ENCODE measurements at regions not wholly inside any gene's neighbourhood (a gene's known extent, or its start where the extent isn't known, plus 50 kb on each side); places are given as distances from the start of the nearest gene placed in this dataset.

GRCh38 chr5:107286447-107287098, 384.2 kb downstream of the EFNA5 start:
- H3K79me2 ChIP-seq (ENCODE audit: control insufficient read depth, insufficient read depth, low read length): no peaks in the 10 kb centered on the region
- TF ChIP-seq EZH2 (IDR thresholded peaks at IDR 0.05; ENCODE audit: borderline replicate concordance, insufficient read depth, low read depth, low read length, poor library complexity, severe bottlenecking) (no peak), CTCF (IDR thresholded peaks at IDR 0.05) (no peak)
- ATAC-seq (ENCODE audit: low read depth) (no peak), DNase-seq (no peak)
- peaks cover 12% of the 10 kb centered on the region for H3K4me1 Mint-ChIP-seq
- H2AFZ ChIP-seq (ENCODE audit: insufficient read depth, low read depth, low read length, poor library complexity, severe bottlenecking): no peak overlapping the region
- H3K36me3 ChIP-seq (replicated peaks in 1 of 2; ENCODE audit: control extremely low read depth in 1 of 2, control insufficient read depth in 1 of 2, extremely low read depth in 1 of 2, insufficient read depth in 2 of 2, low read length in 1 of 2): no peaks in the 10 kb centered on the region
- no peak overlapping the region for H3K4me3 Mint-ChIP-seq
- H3K4me3 ChIP-seq (ENCODE audit: control extremely low read depth in 1 of 5, extremely low read depth in 1 of 5, insufficient read depth in 1 of 5, low read depth in 2 of 5, low read length in 4 of 5): no peak overlapping the region
- 93% methylated on average over 6 of the region's 7 CpGs for WGBS (ENCODE audit: insufficient coverage)
- POLR2A ChIA-PET: no interaction called here
- peaks cover 21% of the 10 kb centered on the region for H3K27me3 Mint-ChIP-seq
- CTCF ChIA-PET: no interaction called here
- H3K27ac Mint-ChIP-seq: no peak overlapping the region
- H3K9ac ChIP-seq (ENCODE audit: low read length): no peak overlapping the region
- no peak overlapping the region for H3K27ac ChIP-seq (ENCODE audit: low read length in 2 of 2)
- H3K4me2 ChIP-seq (replicated peaks; ENCODE audit: low read depth, low read length, poor library complexity, severe bottlenecking): no peak overlapping the region
- no peaks in the 10 kb centered on the region for H3K9me3 ChIP-seq (ENCODE audit: control extremely low read depth in 1 of 3, control insufficient read depth in 2 of 3, insufficient read depth in 1 of 3, low read length in 2 of 3)
- H3K4me1 ChIP-seq (ENCODE audit: control insufficient read depth in 2 of 2, insufficient read depth in 2 of 2, low read length in 2 of 2): peaks cover 11 to 15% of the 10 kb centered on the region in 2 donors
- peaks cover 0 to 8% (median 4%) of the 10 kb centered on the region in 4 experiments for H3K27me3 ChIP-seq (replicated peaks in 1 of 4; ENCODE audit: control extremely low read depth in 1 of 4, control insufficient read depth in 3 of 4, insufficient read depth in 4 of 4, low read length in 3 of 4)
- no peaks in the 10 kb centered on the region for H3K9me3 Mint-ChIP-seq (ENCODE audit: insufficient read depth)
- no peaks in the 10 kb centered on the region for H4K20me1 ChIP-seq (ENCODE audit: control insufficient read depth, insufficient read depth, low read length, poor library complexity, severe bottlenecking)
- intact Hi-C loops (cut with micrococcal nuclease): no loop called here

GRCh38 chr5:107285772-107286171, 385.0 kb downstream of the EFNA5 start:
- no peaks in the 10 kb centered on the region for H3K9me3 Mint-ChIP-seq (ENCODE audit: insufficient read depth)
- TF ChIP-seq CTCF (IDR thresholded peaks at IDR 0.05): no peak
- TF ChIP-seq EZH2 (IDR thresholded peaks at IDR 0.05; ENCODE audit: borderline replicate concordance, insufficient read depth, low read depth, low read length, poor library complexity, severe bottlenecking): no peak
- H3K27me3 Mint-ChIP-seq: peaks cover 26% of the 10 kb centered on the region
- DNase-seq (no peak), ATAC-seq (ENCODE audit: low read depth) (no peak)
- H3K79me2 ChIP-seq (ENCODE audit: control insufficient read depth, insufficient read depth, low read length): no peaks in the 10 kb centered on the region
- no peak overlapping the region for H3K4me2 ChIP-seq (replicated peaks; ENCODE audit: low read depth, low read length, poor library complexity, severe bottlenecking)
- no peaks in the 10 kb centered on the region for H4K20me1 ChIP-seq (ENCODE audit: control insufficient read depth, insufficient read depth, low read length, poor library complexity, severe bottlenecking)
- POLR2A ChIA-PET: no interaction called here
- no peaks in the 10 kb centered on the region for H3K9me3 ChIP-seq (ENCODE audit: control extremely low read depth in 1 of 3, control insufficient read depth in 2 of 3, insufficient read depth in 1 of 3, low read length in 2 of 3)
- H3K9ac ChIP-seq (ENCODE audit: low read length): no peak overlapping the region
- H3K4me3 Mint-ChIP-seq: no peak overlapping the region
- H3K27ac Mint-ChIP-seq: no peak overlapping the region
- 71% methylated on average over 5 of the region's 6 CpGs for WGBS (ENCODE audit: insufficient coverage)
- peaks cover 12% of the 10 kb centered on the region for H3K4me1 Mint-ChIP-seq
- no peak overlapping the region for H3K4me3 ChIP-seq (ENCODE audit: control extremely low read depth in 1 of 5, extremely low read depth in 1 of 5, insufficient read depth in 1 of 5, low read depth in 2 of 5, low read length in 4 of 5)
- H3K27ac ChIP-seq (ENCODE audit: low read length in 2 of 2): no peak overlapping the region
- intact Hi-C loops (cut with micrococcal nuclease): no loop called here
- H2AFZ ChIP-seq (ENCODE audit: insufficient read depth, low read depth, low read length, poor library complexity, severe bottlenecking): no peak overlapping the region
- H3K36me3 ChIP-seq (replicated peaks in 1 of 2; ENCODE audit: control extremely low read depth in 1 of 2, control insufficient read depth in 1 of 2, extremely low read depth in 1 of 2, insufficient read depth in 2 of 2, low read length in 1 of 2): no peaks in the 10 kb centered on the region
- H3K27me3 ChIP-seq (replicated peaks in 1 of 4; ENCODE audit: control extremely low read depth in 1 of 4, control insufficient read depth in 3 of 4, insufficient read depth in 4 of 4, low read length in 3 of 4): peaks cover 0 to 8% (median 4%) of the 10 kb centered on the region in 4 experiments
- H3K4me1 ChIP-seq (ENCODE audit: control insufficient read depth in 2 of 2, insufficient read depth in 2 of 2, low read length in 2 of 2): peaks cover 11 to 15% of the 10 kb centered on the region in 2 donors
- CTCF ChIA-PET: no interaction called here
